H1 (cell line): ENCODE measurements at regions not wholly inside any gene's neighbourhood (a gene's known extent, or its start where the extent isn't known, plus 50 kb on each side); places are given as distances from the start of the nearest gene placed in this dataset.

Source experiments
- CTCF ChIA-PET: fragments of 300-600 bp; sonication (Branson Sonifier 250); formaldehyde crosslinking; loops from one replicate; lab custom pipeline; 2021; ENCODE audit not compliant: partially characterized antibody; lab: Charles Lee
- POLR2A ChIA-PET: fragments of 300-600 bp; sonication (Branson Sonifier 250); formaldehyde crosslinking; loops from one replicate; lab custom pipeline; 2021; ENCODE audit warnings: inconsistent platforms; ENCODE audit not compliant: partially characterized antibody; lab: Charles Lee
- DNase-seq, 2 experiments: peaks; one replicate each; pipeline versions ENCODE4 v3.0.0 to v3.0.0-alpha.2; 2010 to 2022; ENCODE audit warnings: low spot score in 2 of 2, low read depth in 1 of 2, mixed read lengths in 1 of 2
- FAIRE-seq: peaks from 2 replicates; lab custom pipeline; 2011; peaks lifted over from hg19 to GRCh38; lab: Jason Lieb, UNC
- H2AFZ ChIP-seq: 2 replicates; pipeline ENCODE4 v1.8.1; 2012; ENCODE audit warnings: low read length, inconsistent platforms
- H2AK5ac ChIP-seq: 2 replicates; pipeline ENCODE4 v1.6.1; 2013; ENCODE audit warnings: low read depth, low read length
- H2BK120ac ChIP-seq: replicated peaks from 2 replicates; pipeline ENCODE3; 2013; ENCODE audit warnings: low read depth, low read length, inconsistent platforms
- H2BK12ac ChIP-seq: 2 replicates; pipeline ENCODE4 v1.6.1; 2013; ENCODE audit warnings: low read depth, low read length
- H2BK15ac ChIP-seq: 2 replicates; pipeline ENCODE4 v1.6.1; 2013; ENCODE audit warnings: low read length
- H2BK20ac ChIP-seq: 2 replicates; pipeline ENCODE4 v1.6.1; 2013; ENCODE audit warnings: low read length
- H2BK5ac ChIP-seq: 2 replicates; pipeline ENCODE4 v1.6.1; 2013; ENCODE audit warnings: low read depth, low read length
- H3K14ac ChIP-seq: 2 replicates; pipeline ENCODE4 v1.6.1; 2013; ENCODE audit warnings: inconsistent platforms; ENCODE audit not compliant: insufficient read length
- H3K18ac ChIP-seq: 2 replicates; pipeline ENCODE4 v1.6.1; 2013; ENCODE audit warnings: low read length; ENCODE audit errors: extremely low read depth
- H3K23ac ChIP-seq: 2 replicates; pipeline ENCODE4 v1.6.1; 2013; ENCODE audit warnings: inconsistent platforms; ENCODE audit not compliant: insufficient read length
- H3K23me2 ChIP-seq: 2 replicates; pipeline ENCODE4 v1.6.1; 2013; ENCODE audit warnings: low read depth, low read length
- H3K27ac ChIP-seq: 2 replicates; pipeline ENCODE4 v1.6.1; 2011; ENCODE audit warnings: low read depth, low read length, inconsistent platforms
- H3K27me3 ChIP-seq, 4 experiments: replicated peaks in 1 of 4; 1 replicate in 1 of 4; 2 replicates in 3 of 4; pipeline versions ENCODE4 v1.6.1 to v1.8.1; 2011 to 2013; ENCODE audit warnings: low read length in 3 of 4, mild to moderate bottlenecking in 3 of 4, inconsistent platforms in 2 of 4, mixed read lengths in 2 of 4, moderate library complexity in 1 of 4; ENCODE audit not compliant: control insufficient read depth in 3 of 4, insufficient read depth in 3 of 4; ENCODE audit errors: extremely low read depth in 1 of 4
- H3K36me3 ChIP-seq, 4 experiments: 2 replicates each; pipeline versions ENCODE4 v1.6.1 to v1.8.1; 2011 to 2013; ENCODE audit warnings: mild to moderate bottlenecking in 4 of 4, low read length in 3 of 4, moderate library complexity in 2 of 4, control low read depth in 1 of 4, inconsistent platforms in 1 of 4; ENCODE audit not compliant: insufficient read depth in 4 of 4, control insufficient read depth in 2 of 4
- H3K4ac ChIP-seq: replicated peaks from 2 replicates; pipeline ENCODE3; 2013; ENCODE audit warnings: low read length, low read depth, mixed read lengths, inconsistent platforms; ENCODE audit not compliant: insufficient read length
- H3K4me1 ChIP-seq, 4 experiments: replicated peaks in 1 of 4; 1 replicate in 1 of 4; 2 replicates in 3 of 4; pipeline versions ENCODE4 v1.6.1 to v1.8.1; 2011 to 2013; ENCODE audit warnings: low read length in 3 of 4, inconsistent platforms in 2 of 4, mixed read lengths in 1 of 4; ENCODE audit not compliant: insufficient read depth in 4 of 4, control insufficient read depth in 3 of 4
- H3K4me2 ChIP-seq, 2 experiments: 2 replicates each; pipeline versions ENCODE4 v1.6.1 to v1.8.1; 2011 to 2013; ENCODE audit warnings: low read depth in 2 of 2, low read length in 2 of 2, control low read depth in 1 of 2, inconsistent platforms in 1 of 2, mild to moderate bottlenecking in 1 of 2; ENCODE audit not compliant: insufficient read depth in 1 of 2
- H3K4me3 ChIP-seq, 4 experiments: fragments of 200-600, 300-600 bp in 1 of 4; sonication (generic), shearing (Covaris generic), sonication (Bioruptor Twin) in 1 of 4; 2 replicates each; pipeline versions ENCODE4 v1.5.1 to v1.8.1; 2011 to 2016; ENCODE audit warnings: low read length in 4 of 4, low read depth in 3 of 4, control low read depth in 2 of 4, inconsistent platforms in 2 of 4, mild to moderate bottlenecking in 2 of 4, mixed read lengths in 1 of 4, moderate library complexity in 1 of 4; ENCODE audit not compliant: insufficient read depth in 2 of 4; ENCODE audit errors: extremely low read depth in 1 of 4
- H3K56ac ChIP-seq: replicated peaks from 2 replicates; pipeline ENCODE3; 2013; ENCODE audit warnings: low read depth, mild to moderate bottlenecking, mixed read lengths, low read length, inconsistent platforms; ENCODE audit not compliant: insufficient read length
- H3K79me1 ChIP-seq: 2 replicates; pipeline ENCODE4 v1.6.1; 2013; ENCODE audit warnings: low read depth, low read length, control low read depth
- H3K79me2 ChIP-seq, 2 experiments: 2 replicates each; pipeline versions ENCODE4 v1.6.1 to v1.8.1; 2012 to 2013; ENCODE audit warnings: low read length in 2 of 2, mild to moderate bottlenecking in 2 of 2, inconsistent platforms in 1 of 2; ENCODE audit not compliant: insufficient read depth in 2 of 2, control insufficient read depth in 1 of 2
- H3K9ac ChIP-seq, 4 experiments: replicated peaks in 1 of 4; 1 replicate in 1 of 4; 2 replicates in 3 of 4; pipeline versions ENCODE4 v1.6.1 to v1.8.1; 2011 to 2013; ENCODE audit warnings: low read depth in 3 of 4, low read length in 3 of 4, control low read depth in 2 of 4, mild to moderate bottlenecking in 2 of 4, moderate library complexity in 2 of 4, inconsistent platforms in 1 of 4; ENCODE audit errors: extremely low read depth in 1 of 4
- H3K9me3 ChIP-seq, 2 experiments: 2 replicates each; pipeline versions ENCODE4 v1.6.1 to v1.8.1; 2012 to 2013; ENCODE audit warnings: mild to moderate bottlenecking in 2 of 2, moderate library complexity in 2 of 2, control low read depth in 1 of 2, inconsistent platforms in 1 of 2, low read depth in 1 of 2, low read length in 1 of 2, mixed read lengths in 1 of 2; ENCODE audit not compliant: insufficient read depth in 2 of 2
- H4K20me1 ChIP-seq, 2 experiments: replicated peaks in 1 of 2; 2 replicates each; pipeline versions ENCODE3 to v1.8.1; 2011 to 2013; ENCODE audit warnings: inconsistent platforms in 2 of 2, low read length in 2 of 2, mild to moderate bottlenecking in 1 of 2; ENCODE audit not compliant: insufficient read depth in 2 of 2, control insufficient read depth in 1 of 2
- H4K5ac ChIP-seq: 2 replicates; pipeline ENCODE4 v1.6.1; 2013; ENCODE audit warnings: low read length, low read depth, mixed read lengths, inconsistent platforms; ENCODE audit not compliant: insufficient read length
- H4K8ac ChIP-seq: 2 replicates; pipeline ENCODE4 v1.8.0; 2013; ENCODE audit warnings: mild to moderate bottlenecking, moderate library complexity, low read length, inconsistent platforms; ENCODE audit not compliant: insufficient read depth; ENCODE audit errors: extremely low read depth
- H4K91ac ChIP-seq: replicated peaks from 2 replicates; pipeline ENCODE3; 2013; ENCODE audit warnings: low read length, mixed read lengths, inconsistent platforms; ENCODE audit not compliant: insufficient read length
- CBX8 ChIP-seq: fragments of 300-800, 300-1000 bp; sonication (generic); IDR thresholded peaks from 2 replicates; pipeline ENCODE4 v1.7.1; 2016; ENCODE audit warnings: low read depth, low read length, borderline replicate concordance
- CHD1 ChIP-seq: IDR thresholded peaks from 2 replicates; pipeline ENCODE4 v1.6.1; 2012; ENCODE audit warnings: low read depth, low read length, improper control_type of control experiment
- EZH2 ChIP-seq: fragments of 200-600 bp; sonication (generic); IDR thresholded peaks from 2 replicates; pipeline ENCODE4 v1.7.1; 2012; ENCODE audit warnings: low read depth, mild to moderate bottlenecking, moderate library complexity, low read length, inconsistent platforms; ENCODE audit not compliant: severe bottlenecking
- FOSL1 ChIP-seq: IDR thresholded peaks from 2 replicates; pipeline ENCODE4 v1.6.1; 2011; ENCODE audit warnings: mild to moderate bottlenecking, low read depth, low read length, moderate library complexity; ENCODE audit not compliant: insufficient read depth
- GABPA ChIP-seq: IDR thresholded peaks from 2 replicates; pipeline ENCODE4 v1.6.1; 2011; ENCODE audit warnings: mild to moderate bottlenecking, low read length, moderate library complexity, borderline replicate concordance; ENCODE audit not compliant: insufficient read depth
- HDAC2 ChIP-seq, 2 experiments: fragments of 300-600 bp in 1 of 2; sonication (generic) in 1 of 2; IDR thresholded peaks; 2 replicates each; pipeline ENCODE4 v1.6.1; 2011 to 2012; ENCODE audit warnings: low read depth in 2 of 2, low read length in 2 of 2, mild to moderate bottlenecking in 2 of 2, moderate library complexity in 2 of 2, borderline replicate concordance in 1 of 2, inconsistent platforms in 1 of 2
- MAFK ChIP-seq: IDR thresholded peaks from 2 replicates; pipeline ENCODE4 v1.6.1; 2012; ENCODE audit warnings: low read depth, mild to moderate bottlenecking, improper control_type of control experiment, low read length
- POU5F1 ChIP-seq: IDR thresholded peaks from 2 replicates; pipeline ENCODE4 v1.6.1; 2011; ENCODE audit warnings: low read depth, mild to moderate bottlenecking, low read length, moderate library complexity
- RFX5 ChIP-seq: IDR thresholded peaks from 2 replicates; pipeline ENCODE4 v1.6.1; 2011; ENCODE audit warnings: low read depth, low read length, improper control_type of control experiment, borderline replicate concordance
- RXRA ChIP-seq: IDR thresholded peaks from 2 replicates; pipeline ENCODE4 v1.6.1; 2011; ENCODE audit warnings: low read depth, mild to moderate bottlenecking, low read length, moderate library complexity; ENCODE audit not compliant: insufficient read depth
- SUZ12 ChIP-seq: fragments of 200-600 bp; sonication (generic); IDR thresholded peaks from 2 replicates; pipeline ENCODE4 v1.6.1; 2012; ENCODE audit warnings: mild to moderate bottlenecking, inconsistent platforms, low read length, moderate library complexity, mixed read lengths
- TAF7 ChIP-seq: optimal IDR thresholded peaks from 2 replicates; pipeline ENCODE3; 2011; ENCODE audit warnings: low read depth, mild to moderate bottlenecking, inconsistent platforms, low read length, moderate library complexity, borderline replicate concordance
- TCF12 ChIP-seq: IDR thresholded peaks from 2 replicates; pipeline ENCODE4 v1.6.1; 2011; ENCODE audit warnings: low read depth, mild to moderate bottlenecking, low read length
- TEAD4 ChIP-seq: IDR thresholded peaks from 2 replicates; pipeline ENCODE4 v1.6.1; 2012; ENCODE audit warnings: low read depth, low read length, inconsistent platforms, mixed read lengths
- ZNF274 ChIP-seq: IDR thresholded peaks from 2 replicates; pipeline ENCODE4 v1.7.0; 2012; ENCODE audit warnings: low read length, borderline replicate concordance; ENCODE audit errors: extremely low read depth
- WGBS, 2 experiments: shearing (Covaris generic) in 1 of 2; methylation state at CpG; one replicate each; pipeline versions ENCODE4 v1.1.6 to v1.1.7; 2013 to 2015; ENCODE audit warnings: low lambda C conversion rate in 2 of 2, mixed read lengths in 2 of 2, inconsistent platforms in 1 of 2, low coverage in 1 of 2, missing lambda C conversion rate in 1 of 2; ENCODE audit not compliant: insufficient replicate concordance in 2 of 2, insufficient coverage in 1 of 2, insufficient read length in 1 of 2; ENCODE audit errors: extremely low coverage in 1 of 2, missing lambda C conversion rate in 1 of 2; 5-methylcytosine and 5-hydroxymethylcytosine counted together

GRCh38 chr2:145100301-145100700 lies 580.4 kb upstream of the ZEB2 start:
- Histone ChIP-seq H3K36me3 (no peaks in the 10 kb centered on the region), H4K91ac (no peak overlapping the region), H3K4me3 (no peak overlapping the region), H4K20me1 (no peaks in the 10 kb centered on the region), H3K14ac (peak overlapping the region; percentile 16), H3K56ac (no peak overlapping the region), H3K23me2 (no peaks in the 10 kb centered on the region), H3K9ac (no peak overlapping the region), H3K4ac (no peak overlapping the region), H3K79me1 (no peaks in the 10 kb centered on the region), H4K5ac (no peak overlapping the region), H2BK20ac (no peak overlapping the region), H2BK120ac (no peak overlapping the region), H2BK5ac (no peak overlapping the region), H2AFZ (no peak overlapping the region), H2BK15ac (no peak overlapping the region), H4K8ac (no peak overlapping the region), H3K79me2 (no peaks in the 10 kb centered on the region), H2AK5ac (no peak overlapping the region), H3K18ac (no peak overlapping the region), H2BK12ac (no peak overlapping the region), H3K23ac (no peak overlapping the region), H3K9me3 (no peaks in the 10 kb centered on the region), H3K27ac (no peak overlapping the region), H3K4me1 (no peaks in the 10 kb centered on the region), H3K4me2 (no peak overlapping the region), H3K27me3 (no peaks in the 10 kb centered on the region)
- POLR2A ChIA-PET = no interaction called here
- WGBS, 2 experiments = 92% methylated on average over 1 of the region's 1 CpG; no CpG with 5 or more reads in 1 of the 2 experiments
- no peak for FAIRE-seq
- CTCF ChIA-PET = no interaction called here
- DNase-seq = no peak
- no peak for TF ChIP-seq GABPA
- no peak for TF ChIP-seq TCF12
- no peak for TF ChIP-seq SUZ12
- no peak for TF ChIP-seq CBX8
- no peak for TF ChIP-seq TAF7
- TF ChIP-seq RXRA = no peak
- TF ChIP-seq MAFK = no peak
- TF ChIP-seq EZH2 = no peak
- no peak for TF ChIP-seq FOSL1
- no peak for TF ChIP-seq RFX5
- no peak for TF ChIP-seq ZNF274
- TF ChIP-seq POU5F1 = no peak
- TF ChIP-seq HDAC2 (IDR thresholded peaks at IDR 0.05; ENCODE audit: borderline replicate concordance in 1 of 2, low read depth in 2 of 2, low read length in 2 of 2) = no peak
- no peak for TF ChIP-seq CHD1
- no peak for TF ChIP-seq TEAD4
